HEK293 (cell line): ENCODE measurements at regions not wholly inside any gene's neighbourhood (a gene's known extent, or its start where the extent isn't known, plus 50 kb on each side); places are given as distances from the start of the nearest gene placed in this dataset.

ENCODE experiments used
- CTCF ChIA-PET: fragments of 350-600 bp; formaldehyde crosslinking; extraction: SDS; loops from one replicate; lab custom pipeline; 2021; ENCODE audit warnings: antibody characterized with exemption; lab: Yijun Ruan, JAX
- POLR2A ChIA-PET: fragments of 300-600 bp; formaldehyde crosslinking; extraction: SDS; loops from one replicate; lab custom pipeline; 2020; ENCODE audit warnings: antibody characterized with exemption, inconsistent platforms; lab: Yijun Ruan, JAX
- H3K27ac ChIP-seq: fragments of 200-500 bp; sonication (Bioruptor generic); 2 replicates; pipeline ENCODE4 v1.5.1; 2014; ENCODE audit warnings: low read depth, low read length, control low read depth, inconsistent platforms; ENCODE audit errors: extremely low read depth
- H3K36me3 ChIP-seq, 2 experiments: fragments of 200-500 bp in 1 of 2; sonication (Bioruptor generic) in 1 of 2; 1 replicate in 1 of 2; 2 replicates in 1 of 2; pipeline ENCODE4 v1.5.1; 2014 to 2017; ENCODE audit warnings: inconsistent platforms in 2 of 2, low read length in 2 of 2; ENCODE audit not compliant: control insufficient read depth in 2 of 2, insufficient read depth in 1 of 2
- H3K4me1 ChIP-seq: fragments of 200-500 bp; sonication (Bioruptor generic); 2 replicates; pipeline ENCODE4 v1.5.1; 2014; ENCODE audit warnings: mild to moderate bottlenecking, low read length, inconsistent platforms; ENCODE audit not compliant: control insufficient read depth, insufficient read depth
- H3K4me3 ChIP-seq: 2 replicates; pipeline ENCODE4 v1.5.1; 2011; ENCODE audit warnings: low read depth, mild to moderate bottlenecking, control low read depth, low read length, moderate library complexity
- H3K9me3 ChIP-seq: fragments of 200-500 bp; sonication (Bioruptor generic); 2 replicates; pipeline ENCODE4 v1.5.1; 2014; ENCODE audit warnings: low read depth, low read length, inconsistent platforms; ENCODE audit not compliant: control insufficient read depth, insufficient read depth
- BCL11B ChIP-seq: fragments of 450-650 bp; formaldehyde crosslinking; IDR thresholded peaks from 2 replicates; pipeline ENCODE4 v1.5.1; 2016; ENCODE audit warnings: low read depth, missing biosample characterization, missing genetic modification characterization
- HOXD13 ChIP-seq: sonication (generic); formaldehyde crosslinking; IDR thresholded peaks from 2 replicates; pipeline ENCODE4 v1.8.0; 2022; ENCODE audit warnings: missing genetic modification reagents, borderline replicate concordance
- KLF16 ChIP-seq: fragments of 450-650 bp; formaldehyde crosslinking; IDR thresholded peaks from 2 replicates; pipeline ENCODE4 v1.5.1; 2017; ENCODE audit warnings: missing biosample characterization, missing genetic modification characterization
- KLF9 ChIP-seq: fragments of 450-650 bp; formaldehyde crosslinking; IDR thresholded peaks from 2 replicates; pipeline ENCODE4 v1.5.1; 2016; ENCODE audit warnings: missing biosample characterization, missing genetic modification characterization, low read depth
- ZBTB1 ChIP-seq: fragments of 450-650 bp; formaldehyde crosslinking; IDR thresholded peaks from 2 replicates; pipeline ENCODE4 v1.5.1; 2016; ENCODE audit warnings: missing biosample characterization, missing genetic modification characterization
- ZFP37 ChIP-seq: fragments of 450-650 bp; formaldehyde crosslinking; IDR thresholded peaks from 2 replicates; pipeline ENCODE4 v1.5.1; 2016; ENCODE audit warnings: missing biosample characterization, missing genetic modification characterization
- ZNF121 ChIP-seq: fragments of 450-650 bp; formaldehyde crosslinking; IDR thresholded peaks from 2 replicates; pipeline ENCODE4 v1.5.1; 2016; ENCODE audit warnings: missing biosample characterization, missing genetic modification characterization
- ZNF140 ChIP-seq: fragments of 450-650 bp; formaldehyde crosslinking; IDR thresholded peaks from 2 replicates; pipeline ENCODE4 v1.5.1; 2016; ENCODE audit warnings: missing biosample characterization, missing genetic modification characterization
- ZNF184 ChIP-seq: fragments of 450-650 bp; IDR thresholded peaks from 2 replicates; pipeline ENCODE4 v1.5.1; 2018; ENCODE audit warnings: missing biosample characterization, mild to moderate bottlenecking, missing genetic modification characterization
- ZNF274 ChIP-seq, 2 experiments: fragments of 200-500 bp in 1 of 2; fragments of 450-650 bp in 1 of 2; sonication (Bioruptor generic) in 1 of 2; formaldehyde crosslinking in 1 of 2; IDR thresholded peaks; 2 replicates each; pipeline versions ENCODE4 v1.5.1 to v1.6.1; 2014 to 2016; ENCODE audit warnings: borderline replicate concordance in 1 of 2, inconsistent platforms in 1 of 2, low read length in 1 of 2, missing biosample characterization in 1 of 2, missing genetic modification characterization in 1 of 2
- ZNF302 ChIP-seq: fragments of 450-650 bp; formaldehyde crosslinking; IDR thresholded peaks from 2 replicates; pipeline ENCODE4 v1.5.1; 2016; ENCODE audit warnings: missing biosample characterization, missing genetic modification characterization, low read depth
- ZNF350 ChIP-seq: fragments of 450-650 bp; formaldehyde crosslinking; IDR thresholded peaks from 2 replicates; pipeline ENCODE4 v1.5.0; 2017; ENCODE audit warnings: missing biosample characterization, mild to moderate bottlenecking, missing genetic modification characterization
- ZNF354C ChIP-seq: fragments of 450-650 bp; formaldehyde crosslinking; IDR thresholded peaks from 2 replicates; pipeline ENCODE4 v1.5.1; 2016; ENCODE audit warnings: missing biosample characterization, missing genetic modification characterization, low read depth, borderline replicate concordance
- ZNF501 ChIP-seq: fragments of 450-650 bp; formaldehyde crosslinking; IDR thresholded peaks from 2 replicates; pipeline ENCODE4 v1.5.1; 2016; ENCODE audit warnings: missing biosample characterization, missing genetic modification characterization
- ZNF521 ChIP-seq: fragments of 450-650 bp; formaldehyde crosslinking; IDR thresholded peaks from 2 replicates; pipeline ENCODE4 v1.5.1; 2017; ENCODE audit warnings: missing biosample characterization, mild to moderate bottlenecking, missing genetic modification characterization
- ZNF544 ChIP-seq: fragments of 450-650 bp; formaldehyde crosslinking; IDR thresholded peaks from 2 replicates; pipeline ENCODE4 v1.5.0; 2017; ENCODE audit warnings: missing biosample characterization, missing genetic modification characterization
- ZNF548 ChIP-seq: fragments of 450-650 bp; formaldehyde crosslinking; IDR thresholded peaks from 2 replicates; pipeline ENCODE4 v1.5.1; 2016; ENCODE audit warnings: missing biosample characterization, missing genetic modification characterization
- ZNF658 ChIP-seq: fragments of 450-650 bp; formaldehyde crosslinking; IDR thresholded peaks from 2 replicates; pipeline ENCODE4; 2016; ENCODE audit warnings: missing biosample characterization, missing genetic modification characterization
- ZNF747 ChIP-seq: fragments of 450-650 bp; formaldehyde crosslinking; IDR thresholded peaks from 2 replicates; pipeline ENCODE4 v1.5.1; 2016; ENCODE audit warnings: missing biosample characterization, missing genetic modification characterization
- TF ChIP-seq, protein P1 (sequence below): fragments of 450-650 bp; formaldehyde crosslinking; optimal IDR thresholded peaks from 2 replicates; pipeline ENCODE3; 2016; ENCODE audit warnings: missing biosample characterization, mild to moderate bottlenecking, missing genetic modification characterization
- TF ChIP-seq, protein P2 (sequence below): IDR thresholded peaks from 2 replicates; pipeline ENCODE4 v1.6.1; 2011; ENCODE audit warnings: mild to moderate bottlenecking, low read depth, low read length, borderline replicate concordance
- TF ChIP-seq, protein P3 (sequence below): fragments of 450-650 bp; formaldehyde crosslinking; IDR thresholded peaks from 2 replicates; pipeline ENCODE4 v1.5.1; 2016; ENCODE audit warnings: missing biosample characterization, missing genetic modification characterization
- TF ChIP-seq, protein P4 (sequence below): fragments of 450-650 bp; formaldehyde crosslinking; IDR thresholded peaks from 2 replicates; pipeline ENCODE4 v1.5.1; 2016; ENCODE audit warnings: missing biosample characterization, missing genetic modification characterization

DNA sequence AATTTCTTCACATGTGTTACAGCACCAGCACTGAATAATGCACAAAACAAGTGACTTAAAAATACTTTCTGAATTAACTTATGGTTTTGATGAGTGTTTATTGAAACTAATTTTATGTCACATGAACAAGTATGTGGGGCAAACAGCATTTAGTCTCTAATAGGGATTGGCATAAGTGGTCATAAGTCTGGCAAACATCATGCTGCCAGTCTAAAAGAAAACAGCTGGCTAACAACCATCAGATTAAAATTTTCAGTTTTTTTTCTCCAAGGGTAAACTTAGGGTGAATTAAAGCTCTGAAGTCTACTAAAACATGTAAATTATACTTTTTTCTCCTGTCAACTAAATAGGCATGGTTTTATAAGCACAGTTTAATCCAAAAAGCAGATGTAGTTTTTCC, 1014.2 kb downstream of the FAT4 start:
- Histone ChIP-seq H3K9me3 (no peaks in the 10 kb centered on the region), H3K4me1 (no peaks in the 10 kb centered on the region), H3K4me3 (no peak overlapping the region), H3K27ac (no peak overlapping the region), H3K36me3 (no peaks in the 10 kb centered on the region)
- no peak for TF ChIP-seq KLF9 (tag by site-specific recombination)
- TF ChIP-seq, protein P1, sequence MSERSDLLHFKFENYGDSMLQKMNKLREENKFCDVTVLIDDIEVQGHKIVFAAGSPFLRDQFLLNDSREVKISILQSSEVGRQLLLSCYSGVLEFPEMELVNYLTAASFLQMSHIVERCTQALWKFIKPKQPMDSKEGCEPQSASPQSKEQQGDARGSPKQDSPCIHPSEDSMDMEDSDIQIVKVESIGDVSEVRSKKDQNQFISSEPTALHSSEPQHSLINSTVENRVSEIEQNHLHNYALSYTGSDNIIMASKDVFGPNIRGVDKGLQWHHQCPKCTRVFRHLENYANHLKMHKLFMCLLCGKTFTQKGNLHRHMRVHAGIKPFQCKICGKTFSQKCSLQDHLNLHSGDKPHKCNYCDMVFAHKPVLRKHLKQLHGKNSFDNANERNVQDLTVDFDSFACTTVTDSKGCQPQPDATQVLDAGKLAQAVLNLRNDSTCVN (tag by site-specific recombination): no peak
- TF ChIP-seq, protein P2, sequence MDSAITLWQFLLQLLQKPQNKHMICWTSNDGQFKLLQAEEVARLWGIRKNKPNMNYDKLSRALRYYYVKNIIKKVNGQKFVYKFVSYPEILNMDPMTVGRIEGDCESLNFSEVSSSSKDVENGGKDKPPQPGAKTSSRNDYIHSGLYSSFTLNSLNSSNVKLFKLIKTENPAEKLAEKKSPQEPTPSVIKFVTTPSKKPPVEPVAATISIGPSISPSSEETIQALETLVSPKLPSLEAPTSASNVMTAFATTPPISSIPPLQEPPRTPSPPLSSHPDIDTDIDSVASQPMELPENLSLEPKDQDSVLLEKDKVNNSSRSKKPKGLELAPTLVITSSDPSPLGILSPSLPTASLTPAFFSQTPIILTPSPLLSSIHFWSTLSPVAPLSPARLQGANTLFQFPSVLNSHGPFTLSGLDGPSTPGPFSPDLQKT: no peak
- TF ChIP-seq ZNF274 (IDR thresholded peaks at IDR 0.05; ENCODE audit: low read length): no peak
- no peak for TF ChIP-seq ZNF274 (tag by site-specific recombination; IDR thresholded peaks at IDR 0.05; ENCODE audit: borderline replicate concordance)
- TF ChIP-seq ZFP37 (tag by site-specific recombination): no peak
- no peak for TF ChIP-seq ZNF548 (tag by site-specific recombination)
- no peak for TF ChIP-seq ZNF184 (tag by site-specific recombination)
- TF ChIP-seq ZNF501 (tag by site-specific recombination): no peak
- no peak for TF ChIP-seq ZNF521 (tag by site-specific recombination)
- TF ChIP-seq, protein P3, sequence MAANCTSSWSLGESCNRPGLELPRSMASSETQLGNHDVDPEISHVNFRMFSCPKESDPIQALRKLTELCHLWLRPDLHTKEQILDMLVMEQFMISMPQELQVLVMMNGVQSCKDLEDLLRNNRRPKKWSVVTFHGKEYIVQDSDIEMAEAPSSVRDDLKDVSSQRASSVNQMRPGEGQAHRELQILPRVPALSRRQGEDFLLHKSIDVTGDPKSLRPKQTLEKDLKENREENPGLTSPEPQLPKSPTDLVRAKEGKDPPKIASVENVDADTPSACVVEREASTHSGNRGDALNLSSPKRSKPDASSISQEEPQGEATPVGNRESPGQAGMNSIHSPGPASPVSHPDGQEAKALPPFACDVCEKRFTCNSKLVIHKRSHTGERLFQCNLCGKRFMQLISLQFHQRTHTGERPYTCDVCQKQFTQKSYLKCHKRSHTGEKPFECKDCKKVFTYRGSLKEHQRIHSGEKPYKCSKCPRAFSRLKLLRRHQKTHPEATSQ: no peak
- POLR2A ChIA-PET: no interaction called here
- CTCF ChIA-PET: no interaction called here

DNA sequence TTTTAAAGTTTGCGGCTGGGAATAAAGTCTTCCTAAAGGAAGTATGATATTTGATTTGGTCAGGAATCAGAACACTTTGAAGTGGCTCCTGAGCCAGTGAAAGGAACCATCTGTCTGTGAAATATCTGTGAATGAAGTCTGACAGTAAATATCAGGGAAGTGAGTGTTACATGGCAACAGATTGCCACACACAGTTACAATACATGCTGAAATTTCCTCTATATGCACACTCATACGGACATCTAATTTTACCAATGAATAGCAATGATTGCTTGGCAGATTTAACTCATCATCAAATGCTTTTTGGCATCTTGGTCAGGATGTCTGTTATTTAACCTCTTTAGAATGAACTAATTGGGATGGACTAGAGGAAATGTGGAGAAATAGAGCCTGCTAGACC, 1023.8 kb downstream of the FAT4 start:
- POLR2A ChIA-PET: no interaction called here
- no peak overlapping the region for H3K27ac ChIP-seq
- no peaks in the 10 kb centered on the region for H3K36me3 ChIP-seq
- no peak for TF ChIP-seq BCL11B (tag by site-specific recombination)
- TF ChIP-seq KLF9 (tag by site-specific recombination): no peak
- no peak for TF ChIP-seq ZNF121 (tag by site-specific recombination)
- no peak for TF ChIP-seq ZNF350 (tag by site-specific recombination)
- no peak for TF ChIP-seq HOXD13 (CRISPR knock-in tag)
- no peak for TF ChIP-seq ZNF747
- TF ChIP-seq ZBTB1 (tag by site-specific recombination): no peak
- TF ChIP-seq ZNF658 (tag by site-specific recombination): no peak
- TF ChIP-seq, protein P4, sequence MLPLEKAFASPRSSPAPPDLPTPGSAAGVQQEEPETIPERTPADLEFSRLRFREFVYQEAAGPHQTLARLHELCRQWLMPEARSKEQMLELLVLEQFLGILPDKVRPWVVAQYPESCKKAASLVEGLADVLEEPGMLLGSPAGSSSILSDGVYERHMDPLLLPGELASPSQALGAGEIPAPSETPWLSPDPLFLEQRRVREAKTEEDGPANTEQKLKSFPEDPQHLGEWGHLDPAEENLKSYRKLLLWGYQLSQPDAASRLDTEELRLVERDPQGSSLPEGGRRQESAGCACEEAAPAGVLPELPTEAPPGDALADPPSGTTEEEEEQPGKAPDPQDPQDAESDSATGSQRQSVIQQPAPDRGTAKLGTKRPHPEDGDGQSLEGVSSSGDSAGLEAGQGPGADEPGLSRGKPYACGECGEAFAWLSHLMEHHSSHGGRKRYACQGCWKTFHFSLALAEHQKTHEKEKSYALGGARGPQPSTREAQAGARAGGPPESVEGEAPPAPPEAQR (tag by site-specific recombination): no peak
- TF ChIP-seq KLF16 (tag by site-specific recombination): no peak
- TF ChIP-seq ZNF302 (tag by site-specific recombination): no peak
- no peak for TF ChIP-seq ZNF354C (tag by site-specific recombination)
- TF ChIP-seq ZNF521 (tag by site-specific recombination): no peak
- TF ChIP-seq ZNF140 (tag by site-specific recombination): no peak
- no peak for TF ChIP-seq ZNF544
- H3K4me1 ChIP-seq: no peaks in the 10 kb centered on the region
- CTCF ChIA-PET: no interaction called here
- no peaks in the 10 kb centered on the region for H3K9me3 ChIP-seq
- no peak overlapping the region for H3K4me3 ChIP-seq
